GM12873 (cell line): ENCODE measurements at regions not wholly inside any gene's neighbourhood (a gene's known extent, or its start where the extent isn't known, plus 50 kb on each side); places are given as distances from the start of the nearest gene placed in this dataset.

Experiments used
- TF ChIP-seq, protein P1 (sequence below): IDR thresholded peaks from 2 replicates; pipeline ENCODE4 v1.5.1; 2012; ENCODE audit warnings: low read depth, mild to moderate bottlenecking, moderate library complexity, low read length, control low read depth; ENCODE audit not compliant: insufficient read depth; ENCODE audit errors: missing control alignments

- TF ChIP-seq, protein P1, sequence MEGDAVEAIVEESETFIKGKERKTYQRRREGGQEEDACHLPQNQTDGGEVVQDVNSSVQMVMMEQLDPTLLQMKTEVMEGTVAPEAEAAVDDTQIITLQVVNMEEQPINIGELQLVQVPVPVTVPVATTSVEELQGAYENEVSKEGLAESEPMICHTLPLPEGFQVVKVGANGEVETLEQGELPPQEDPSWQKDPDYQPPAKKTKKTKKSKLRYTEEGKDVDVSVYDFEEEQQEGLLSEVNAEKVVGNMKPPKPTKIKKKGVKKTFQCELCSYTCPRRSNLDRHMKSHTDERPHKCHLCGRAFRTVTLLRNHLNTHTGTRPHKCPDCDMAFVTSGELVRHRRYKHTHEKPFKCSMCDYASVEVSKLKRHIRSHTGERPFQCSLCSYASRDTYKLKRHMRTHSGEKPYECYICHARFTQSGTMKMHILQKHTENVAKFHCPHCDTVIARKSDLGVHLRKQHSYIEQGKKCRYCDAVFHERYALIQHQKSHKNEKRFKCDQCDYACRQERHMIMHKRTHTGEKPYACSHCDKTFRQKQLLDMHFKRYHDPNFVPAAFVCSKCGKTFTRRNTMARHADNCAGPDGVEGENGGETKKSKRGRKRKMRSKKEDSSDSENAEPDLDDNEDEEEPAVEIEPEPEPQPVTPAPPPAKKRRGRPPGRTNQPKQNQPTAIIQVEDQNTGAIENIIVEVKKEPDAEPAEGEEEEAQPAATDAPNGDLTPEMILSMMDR, result no peak
Observed at GRCh38 chr7:51685794-51686193, 369.2 kb upstream of the COBL start.

DNA sequence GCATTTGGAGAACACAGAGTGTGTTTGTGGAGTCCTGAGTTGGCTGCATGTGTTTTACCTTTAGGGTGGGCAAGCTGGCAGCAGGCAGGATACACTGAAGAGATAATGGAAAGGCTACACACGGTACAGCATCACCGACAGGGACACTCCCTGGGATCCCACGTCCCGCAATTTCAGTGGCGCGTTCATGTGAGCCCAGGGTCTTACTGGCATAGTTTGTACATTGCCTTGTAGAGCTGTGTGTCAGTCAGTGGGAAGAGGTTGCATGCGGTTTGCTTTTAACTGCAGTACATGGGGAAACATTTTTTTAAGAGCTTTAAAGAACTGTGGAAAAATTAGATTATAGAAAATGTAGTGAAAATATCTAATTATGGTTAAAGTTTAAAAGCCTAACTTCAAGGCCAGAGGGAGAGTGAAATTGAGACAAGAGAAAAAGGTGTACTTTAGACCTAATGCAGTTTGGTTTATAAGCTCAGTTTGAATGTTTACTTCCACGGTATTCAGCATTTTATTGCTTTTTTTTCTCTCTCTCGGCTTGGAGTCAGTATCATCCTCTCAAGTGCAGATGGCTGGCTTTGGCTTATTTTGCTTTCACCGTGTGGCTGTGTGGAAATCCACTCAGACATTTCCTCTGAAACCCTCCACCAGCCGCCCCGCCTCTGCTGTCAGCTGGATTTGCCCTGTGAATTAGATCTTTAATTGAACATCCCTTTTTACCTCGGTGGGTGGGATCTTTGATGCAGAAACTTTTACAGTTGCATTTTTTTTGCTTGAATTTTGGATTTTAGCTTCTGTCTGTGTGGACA is 364.2 kb upstream of the COBL start:
- TF ChIP-seq, protein P1, result no peak

DNA sequence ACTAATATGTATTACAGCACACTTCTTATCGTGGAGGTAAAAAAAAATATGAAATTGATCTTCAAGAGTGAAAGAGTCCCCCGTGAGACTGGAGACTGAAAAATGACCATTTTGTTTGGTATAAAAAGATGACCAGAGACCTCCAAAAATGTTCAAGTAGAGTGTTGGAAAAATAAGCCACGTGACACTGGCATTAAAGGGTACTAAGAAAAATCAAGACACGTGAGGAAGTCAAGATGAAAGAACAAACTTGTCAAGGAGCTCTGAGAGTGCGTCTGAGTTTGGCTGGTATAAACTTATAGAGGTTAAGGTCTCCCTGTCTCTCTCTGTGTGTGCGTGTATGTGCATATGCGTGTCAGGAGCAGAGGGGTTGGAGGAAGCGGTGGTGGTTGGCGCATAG is 362.7 kb upstream of the COBL start:
- TF ChIP-seq, protein P1, result no peak

- TF ChIP-seq, protein P1, result no peak
Observed at GRCh38 chr7:51666751-51667150, 350.1 kb upstream of the COBL start.

GRCh38 chr7:51666266-51666665 is 349.7 kb upstream of the COBL start:
- TF ChIP-seq, protein P1, result no peak

DNA sequence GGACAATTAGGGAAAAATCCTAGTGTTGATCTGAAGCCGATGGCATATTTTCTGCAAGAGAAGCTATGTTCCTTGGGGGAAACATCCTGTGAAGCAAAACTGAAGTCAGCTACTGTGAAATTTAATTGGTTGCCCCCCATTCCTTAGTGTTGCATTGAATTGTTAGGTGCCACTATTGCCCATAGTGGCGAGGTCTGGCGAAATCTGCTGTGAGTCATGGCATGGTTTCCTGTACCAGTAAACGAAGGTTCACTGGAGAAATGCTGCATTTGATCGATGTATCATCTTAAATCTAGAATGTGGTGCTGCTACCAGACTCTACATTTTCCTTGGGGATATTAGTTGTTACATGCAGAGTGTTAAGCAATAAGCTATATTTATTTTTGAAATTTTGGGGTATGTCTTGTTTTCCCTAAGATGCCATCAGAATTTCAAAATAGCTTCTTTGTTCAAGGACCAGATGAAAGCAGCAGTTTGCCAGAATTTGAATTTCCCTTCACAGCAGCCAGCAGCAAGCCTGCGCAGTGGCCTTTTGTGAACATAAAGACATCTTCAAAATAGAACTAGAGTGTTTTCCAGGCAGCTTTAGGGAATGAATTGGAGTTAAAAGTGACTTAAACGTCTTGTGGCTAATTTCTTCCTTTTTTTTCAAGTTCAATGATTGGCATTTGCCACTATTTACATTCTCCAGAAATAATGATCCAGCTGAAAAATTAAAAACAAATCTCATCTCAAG is 348.6 kb upstream of the COBL start:
- TF ChIP-seq, protein P1, result no peak

GRCh38 chr7:51660516-51660915 is 343.9 kb upstream of the COBL start:
- TF ChIP-seq, protein P1, result no peak
